Keratinocyte (primary cell): ENCODE measurements at regions not wholly inside any gene's neighbourhood (a gene's known extent, or its start where the extent isn't known, plus 50 kb on each side); places are given as distances from the start of the nearest gene placed in this dataset.
"Not testable (repeated sequence)": the region's sequence is repeated elsewhere in the genome, so short reads cannot be mapped to it uniquely, and the experiment has no call there.

ENCODE experiments used
- DNase-seq: peaks from one replicate; pipeline ENCODE4 v3.0.0-alpha.2; 2011; ENCODE audit warnings: low read depth, missing footprints, low spot score
- FAIRE-seq: peaks from 2 replicates; lab custom pipeline; 2011; peaks lifted over from hg19 to GRCh38; lab: Jason Lieb, UNC
- H2AFZ ChIP-seq: 2 replicates; pipeline ENCODE4 v1.6.0; 2012; ENCODE audit warnings: low read length, control low read depth, inconsistent platforms; ENCODE audit not compliant: control insufficient read depth
- H3K27ac ChIP-seq: 2 replicates; pipeline ENCODE4 v1.5.1; 2011; ENCODE audit warnings: low read length; ENCODE audit not compliant: control insufficient read depth, insufficient read depth
- H3K27me3 ChIP-seq: 3 replicates; pipeline ENCODE4 v1.6.0; 2011; ENCODE audit warnings: low read length; ENCODE audit not compliant: control insufficient read depth, insufficient read depth; ENCODE audit errors: extremely low read depth
- H3K36me3 ChIP-seq, 2 experiments: 2 replicates in 1 of 2; 3 replicates in 1 of 2; pipeline ENCODE4 v1.5.1; 2011; ENCODE audit warnings: low read length in 2 of 2, mild to moderate bottlenecking in 1 of 2; ENCODE audit not compliant: control insufficient read depth in 2 of 2, insufficient read depth in 2 of 2; ENCODE audit errors: extremely low read depth in 1 of 2
- H3K4me1 ChIP-seq: 3 replicates; pipeline ENCODE4 v1.5.1; 2011; ENCODE audit warnings: low read length; ENCODE audit not compliant: control insufficient read depth, insufficient read depth; ENCODE audit errors: extremely low read depth
- H3K4me2 ChIP-seq: 3 replicates; pipeline ENCODE4 v1.6.0; 2011; ENCODE audit warnings: low read depth, low read length; ENCODE audit not compliant: control insufficient read depth, insufficient read depth; ENCODE audit errors: extremely low read depth
- H3K4me3 ChIP-seq, 3 experiments: fragments of 200-600 bp in 1 of 3; sonication (generic) in 1 of 3; 2 replicates in 2 of 3; 3 replicates in 1 of 3; pipeline ENCODE4 v1.5.1; 2011 to 2016; ENCODE audit warnings: low read length in 3 of 3, mild to moderate bottlenecking in 3 of 3, control low read depth in 2 of 3, inconsistent platforms in 1 of 3, low read depth in 1 of 3, mixed read lengths in 1 of 3, mixed run types in 1 of 3, moderate library complexity in 1 of 3; ENCODE audit not compliant: control insufficient read depth in 2 of 3, insufficient read depth in 2 of 3; ENCODE audit errors: extremely low read depth in 1 of 3
- H3K79me2 ChIP-seq: 2 replicates; pipeline ENCODE4 v1.6.0; 2012; ENCODE audit warnings: low read length; ENCODE audit not compliant: control insufficient read depth, insufficient read depth
- H3K9ac ChIP-seq: 3 replicates; pipeline ENCODE4 v1.6.0; 2011; ENCODE audit warnings: low read length; ENCODE audit not compliant: control insufficient read depth, insufficient read depth; ENCODE audit errors: extremely low read depth
- H3K9me1 ChIP-seq: 3 replicates; pipeline ENCODE4 v1.6.0; 2011; ENCODE audit warnings: low read length; ENCODE audit not compliant: control insufficient read depth, insufficient read depth; ENCODE audit errors: extremely low read depth
- H3K9me3 ChIP-seq: 2 replicates; pipeline ENCODE4 v1.5.1; 2012; ENCODE audit warnings: low read depth, low read length; ENCODE audit not compliant: control insufficient read depth
- H4K20me1 ChIP-seq: 3 replicates; pipeline ENCODE4 v1.6.0; 2011; ENCODE audit warnings: low read length; ENCODE audit not compliant: control insufficient read depth, insufficient read depth; ENCODE audit errors: extremely low read depth
- CTCF ChIP-seq, 3 experiments: IDR thresholded peaks in 1 of 3; conservative IDR thresholded peaks in 1 of 3; optimal IDR thresholded peaks in 1 of 3; 2 replicates in 2 of 3; 3 replicates in 1 of 3; pipeline versions ENCODE3 to v1.5.1; 2011; ENCODE audit warnings: low read length in 3 of 3, mild to moderate bottlenecking in 3 of 3, moderate library complexity in 2 of 3, control low read depth in 1 of 3, inconsistent platforms in 1 of 3; ENCODE audit not compliant: insufficient read depth in 2 of 3; ENCODE audit errors: extremely low read depth in 1 of 3
- EZH2 ChIP-seq: IDR thresholded peaks from one replicate; pipeline ENCODE4 v1.6.1; 2012; ENCODE audit warnings: inconsistent platforms, mild to moderate bottlenecking, low read length, moderate library complexity
- dilution Hi-C: fragments of 300-500 bp; cut with MboI; formaldehyde crosslinking; loops from one replicate; pipeline ENCODE4 v1.7.0; 2020; ENCODE audit warnings: low sequenced_read_pairs; ENCODE audit not compliant: extremely low pct_ligation_motif_present

GRCh38 chr7:65219623-65220022, 154.0 kb upstream of the ZNF92 start:
- FAIRE-seq (no peak), DNase-seq (no peak)
- TF ChIP-seq EZH2 (no peak), CTCF (optimal IDR thresholded peaks at IDR 0.05 in 1 of 3, IDR thresholded peaks at IDR 0.05 in 1 of 3, conservative IDR thresholded peaks at IDR 0.05 in 1 of 3; ENCODE audit: extremely low read depth in 1 of 3, insufficient read depth in 2 of 3, low read length in 3 of 3) (no peak)
- Histone ChIP-seq H3K27ac (no peak overlapping the region), H3K36me3 (no peaks in the 10 kb centered on the region), H3K79me2 (no peaks in the 10 kb centered on the region), H3K4me1 (no peaks in the 10 kb centered on the region), H3K4me2 (no peak overlapping the region), H3K9me1 (no peaks in the 10 kb centered on the region), H3K9me3 (no peaks in the 10 kb centered on the region), H2AFZ (no peak overlapping the region), H4K20me1 (no peaks in the 10 kb centered on the region), H3K9ac (no peak overlapping the region), H3K4me3 (no peak overlapping the region), H3K27me3 (no peaks in the 10 kb centered on the region)
- dilution Hi-C loops = no loop called here

- no peaks in the 10 kb centered on the region for H3K36me3 ChIP-seq
- dilution Hi-C loops = no loop called here
- H3K27me3 ChIP-seq = no peaks in the 10 kb centered on the region
- FAIRE-seq = no peak
- no peak overlapping the region for H3K4me2 ChIP-seq
- no peaks in the 10 kb centered on the region for H3K9me3 ChIP-seq
- H3K9me1 ChIP-seq = no peaks in the 10 kb centered on the region
- peak; percentile 22 to 72 (median 55) for TF ChIP-seq CTCF (optimal IDR thresholded peaks at IDR 0.05 in 1 of 3, IDR thresholded peaks at IDR 0.05 in 1 of 3, conservative IDR thresholded peaks at IDR 0.05 in 1 of 3; ENCODE audit: extremely low read depth in 1 of 3, insufficient read depth in 2 of 3, low read length in 3 of 3)
- TF ChIP-seq EZH2 = no peak
- H3K79me2 ChIP-seq = no peaks in the 10 kb centered on the region
- no peak overlapping the region for H2AFZ ChIP-seq
- H3K4me3 ChIP-seq = no peak overlapping the region
- H3K27ac ChIP-seq = no peak overlapping the region
- no peaks in the 10 kb centered on the region for H4K20me1 ChIP-seq
- DNase-seq = peak; percentile 9
- no peak overlapping the region for H3K9ac ChIP-seq
- no peaks in the 10 kb centered on the region for H3K4me1 ChIP-seq
Observed at GRCh38 chr7:65216469-65216868, 157.2 kb upstream of the ZNF92 start.

DNA sequence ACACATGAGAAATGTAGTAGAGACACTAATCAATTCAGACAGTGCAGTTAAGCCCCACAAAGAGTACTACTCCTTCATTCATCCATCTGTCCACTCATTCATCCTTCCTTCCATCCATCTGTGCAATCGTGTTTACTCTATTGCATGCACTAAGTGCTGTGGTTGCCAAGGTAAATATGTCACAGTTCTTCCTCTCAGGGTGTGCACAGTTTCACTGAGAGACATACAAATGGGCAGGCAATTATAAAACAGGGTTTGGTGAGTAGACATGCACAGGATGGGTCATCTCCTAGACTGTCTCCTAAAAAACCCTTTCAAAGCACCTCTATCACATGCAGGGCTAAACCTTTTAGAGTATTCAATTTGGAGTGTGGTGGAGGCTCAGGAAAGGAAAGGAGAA, 160.4 kb upstream of the ZNF92 start:
- H3K4me2 ChIP-seq, H3K9me3 ChIP-seq, H3K9me1 ChIP-seq, H3K4me3 ChIP-seq, H3K9ac ChIP-seq, dilution Hi-C loops, H3K36me3 ChIP-seq, DNase-seq, FAIRE-seq, H3K27me3 ChIP-seq, H3K79me2 ChIP-seq, H3K27ac ChIP-seq, H2AFZ ChIP-seq, H3K4me1 ChIP-seq, H4K20me1 ChIP-seq: not testable (repeated sequence)

GRCh38 chr7:65199221-65199620, 174.4 kb upstream of the ZNF92 start:
- FAIRE-seq, H4K20me1 ChIP-seq, H3K9me3 ChIP-seq, dilution Hi-C loops, H3K4me3 ChIP-seq, H3K4me1 ChIP-seq, H3K9ac ChIP-seq, H3K27ac ChIP-seq, H3K79me2 ChIP-seq, H2AFZ ChIP-seq, H3K27me3 ChIP-seq, H3K9me1 ChIP-seq, H3K4me2 ChIP-seq, H3K36me3 ChIP-seq, DNase-seq: not testable (repeated sequence)
